Upper lobe of left lung (tissue), 4 donors: ENCODE measurements at regions not wholly inside any gene's neighbourhood (a gene's known extent, or its start where the extent isn't known, plus 50 kb on each side); places are given as distances from the start of the nearest gene placed in this dataset.

Experiments
- POLR2AphosphoS5 ChIP-seq, 2 donors: sonication (generic); formaldehyde crosslinking; IDR thresholded peaks; one replicate each; pipeline ENCODE4 v1.5.1; 2017; ENCODE audit warnings: antibody characterized with exemption in 2 of 2
- TF ChIP-seq, protein P1 (sequence below), 6 experiments: fragments of 450-650 bp in 4 of 6; fragments of 200-600 bp in 2 of 6; sonication (generic) in 2 of 6; IDR thresholded peaks; one replicate each; pipeline ENCODE4 v1.5.1; 2016 to 2019; ENCODE audit warnings: antibody characterized with exemption in 6 of 6

GRCh38 chr13:40047322-40047771, 391.9 kb downstream of the COG6 start:
- TF ChIP-seq, protein P1, sequence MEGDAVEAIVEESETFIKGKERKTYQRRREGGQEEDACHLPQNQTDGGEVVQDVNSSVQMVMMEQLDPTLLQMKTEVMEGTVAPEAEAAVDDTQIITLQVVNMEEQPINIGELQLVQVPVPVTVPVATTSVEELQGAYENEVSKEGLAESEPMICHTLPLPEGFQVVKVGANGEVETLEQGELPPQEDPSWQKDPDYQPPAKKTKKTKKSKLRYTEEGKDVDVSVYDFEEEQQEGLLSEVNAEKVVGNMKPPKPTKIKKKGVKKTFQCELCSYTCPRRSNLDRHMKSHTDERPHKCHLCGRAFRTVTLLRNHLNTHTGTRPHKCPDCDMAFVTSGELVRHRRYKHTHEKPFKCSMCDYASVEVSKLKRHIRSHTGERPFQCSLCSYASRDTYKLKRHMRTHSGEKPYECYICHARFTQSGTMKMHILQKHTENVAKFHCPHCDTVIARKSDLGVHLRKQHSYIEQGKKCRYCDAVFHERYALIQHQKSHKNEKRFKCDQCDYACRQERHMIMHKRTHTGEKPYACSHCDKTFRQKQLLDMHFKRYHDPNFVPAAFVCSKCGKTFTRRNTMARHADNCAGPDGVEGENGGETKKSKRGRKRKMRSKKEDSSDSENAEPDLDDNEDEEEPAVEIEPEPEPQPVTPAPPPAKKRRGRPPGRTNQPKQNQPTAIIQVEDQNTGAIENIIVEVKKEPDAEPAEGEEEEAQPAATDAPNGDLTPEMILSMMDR (IDR thresholded peaks at IDR 0.05): no peak
- no peak for TF ChIP-seq POLR2AphosphoS5 (IDR thresholded peaks at IDR 0.05)
